SK-MEL-5 (cell line): ENCODE measurements at regions not wholly inside any gene's neighbourhood (a gene's known extent, or its start where the extent isn't known, plus 50 kb on each side); places are given as distances from the start of the nearest gene placed in this dataset.

ENCODE experiments used
- DNase-seq: peaks from one replicate; pipeline ENCODE4 v3.0.0-alpha.2; 2016; ENCODE audit warnings: low read depth, low spot score
- in situ Hi-C: cut with HindIII; loops from 2 replicates; pipeline ENCODE4 v1.10.0; 2016; ENCODE audit warnings: low sequenced_read_pairs, high pct_unique_total_duplicates, low pct_unique_long_range_greater_than_20kb

DNA sequence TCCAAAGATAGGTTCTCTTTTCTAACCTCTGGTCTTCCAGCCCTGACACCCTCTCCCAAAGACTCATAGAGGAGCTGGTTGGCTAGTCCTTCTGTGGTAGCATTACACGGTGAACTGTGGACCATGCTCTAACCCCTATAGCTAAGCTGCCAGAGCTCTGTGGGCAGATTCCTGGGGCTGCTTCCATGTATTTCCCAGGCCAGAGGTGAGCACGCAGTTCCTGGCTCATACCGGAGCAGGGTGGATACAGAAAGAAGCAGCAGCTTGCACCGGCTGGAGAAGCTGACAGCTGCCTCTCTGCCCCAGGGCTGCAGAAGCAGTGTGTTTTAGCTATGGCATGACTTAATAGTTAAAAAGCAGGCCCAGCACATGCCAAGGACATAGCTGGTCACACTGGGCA lies 84.1 kb upstream of the FOXP4 start:
- no peak for DNase-seq
- in situ Hi-C loops = no loop called here

DNA sequence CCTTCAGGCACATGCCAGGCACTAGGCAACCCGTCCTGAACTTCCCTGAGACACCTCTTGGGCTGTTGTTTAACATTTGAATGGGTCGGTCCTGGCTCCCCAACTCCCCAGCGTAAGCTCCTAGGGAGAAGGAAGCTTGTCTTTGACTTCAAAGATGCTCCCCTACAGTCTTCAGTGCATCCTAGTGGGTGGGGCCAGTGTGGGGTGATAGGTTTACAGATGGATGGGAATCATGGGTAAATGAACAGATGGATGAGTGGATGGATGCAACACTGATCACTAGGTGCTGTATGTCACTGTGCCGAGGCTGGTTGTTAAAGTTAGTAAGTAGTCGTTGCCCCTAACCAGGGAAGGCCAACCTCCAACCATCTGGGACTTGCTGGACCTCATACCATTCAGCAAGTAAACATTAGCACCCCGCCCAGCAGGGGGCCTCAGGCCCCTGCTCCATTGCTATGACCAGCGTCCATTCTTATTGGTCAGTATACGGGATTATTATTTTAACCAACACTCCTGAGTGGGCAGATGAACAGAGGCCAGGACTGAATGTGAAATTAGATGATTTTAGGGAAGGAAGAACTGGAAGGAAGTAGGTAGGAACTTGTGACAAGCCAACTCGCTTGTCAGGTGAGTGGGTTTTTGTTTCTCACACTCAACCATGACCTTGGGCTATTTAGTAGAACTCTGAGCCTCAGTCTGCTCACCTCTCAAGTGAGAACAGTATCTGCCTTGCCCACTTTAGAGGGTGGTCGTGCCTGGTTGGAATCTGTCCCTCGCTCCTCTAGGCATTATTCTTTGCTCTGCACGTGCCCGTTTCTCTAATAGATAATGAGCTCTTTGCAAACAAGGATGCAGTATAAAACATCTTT lies 82.9 kb upstream of the FOXP4 start:
- DNase-seq = peak; percentile 68
- in situ Hi-C loops = no loop called here

DNA sequence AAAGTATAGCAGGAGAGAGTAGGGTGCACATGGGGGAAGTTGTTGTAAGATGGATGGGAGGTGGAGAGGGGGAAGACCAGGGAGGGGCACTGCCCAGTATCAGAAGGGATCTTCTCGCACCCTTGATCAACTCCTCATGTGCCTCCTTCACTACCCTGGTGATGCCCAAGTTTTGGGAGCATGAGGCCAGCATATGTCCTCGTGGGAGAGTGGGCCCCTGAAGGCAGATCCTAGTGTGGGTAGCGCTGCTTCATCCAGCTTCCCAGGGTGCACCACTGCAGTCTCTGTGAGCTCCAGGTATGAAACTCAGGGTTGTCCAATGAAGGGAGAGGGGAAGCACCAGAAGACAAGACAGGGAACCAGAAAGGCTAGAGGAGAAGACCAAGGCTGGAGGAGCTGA lies 82.2 kb upstream of the FOXP4 start:
- in situ Hi-C loops = no loop called here
- DNase-seq = no peak

DNA sequence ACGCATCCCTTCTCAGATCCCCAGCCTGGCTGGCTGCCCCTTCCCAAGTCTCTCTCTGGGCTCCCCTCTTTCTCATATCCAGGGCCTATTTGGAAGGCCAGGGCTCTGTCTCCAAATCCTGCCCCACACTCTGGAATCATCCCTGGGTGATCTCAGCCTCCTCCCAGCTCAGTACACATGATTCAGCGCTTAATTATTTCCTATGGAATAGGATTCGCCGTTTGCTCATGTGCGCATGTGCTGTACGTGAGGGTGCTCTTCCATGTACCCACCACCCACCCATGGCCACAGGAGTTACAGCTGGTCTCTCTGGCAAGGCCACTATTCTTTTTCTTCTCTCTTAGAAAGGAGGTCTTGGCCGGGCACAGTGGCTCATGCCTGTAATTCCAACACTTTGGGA lies 81.7 kb upstream of the FOXP4 start:
- in situ Hi-C loops = no loop called here
- no peak for DNase-seq

DNA sequence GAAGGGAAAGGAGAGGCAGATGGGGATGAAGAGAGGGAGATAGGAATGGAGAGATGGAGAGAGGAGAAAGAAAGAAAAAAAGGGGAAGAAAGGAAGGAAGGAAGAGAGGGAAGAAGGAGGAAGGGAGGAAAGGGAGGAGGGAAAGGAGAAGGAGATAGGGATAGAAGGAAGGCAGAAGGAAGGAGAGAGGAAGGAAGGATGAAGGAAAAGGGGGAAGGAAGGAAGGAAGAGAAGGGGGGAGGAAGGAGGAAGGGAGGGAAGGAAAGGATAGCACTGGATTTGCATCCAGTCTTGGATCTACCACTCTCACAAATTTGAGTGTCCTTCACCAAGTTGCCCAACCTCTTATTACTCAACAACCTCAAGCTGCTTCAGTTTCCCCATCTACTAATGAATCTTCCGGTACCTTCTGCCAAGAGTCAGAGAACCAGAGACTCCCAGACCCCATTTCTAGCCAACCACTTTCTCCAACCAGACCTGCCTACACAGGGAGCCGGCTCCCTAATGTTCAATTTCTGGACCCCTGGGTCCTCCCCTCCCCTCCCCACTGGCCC lies 79.7 kb upstream of the FOXP4 start:
- DNase-seq = no peak
- in situ Hi-C loops = no loop called here

DNA sequence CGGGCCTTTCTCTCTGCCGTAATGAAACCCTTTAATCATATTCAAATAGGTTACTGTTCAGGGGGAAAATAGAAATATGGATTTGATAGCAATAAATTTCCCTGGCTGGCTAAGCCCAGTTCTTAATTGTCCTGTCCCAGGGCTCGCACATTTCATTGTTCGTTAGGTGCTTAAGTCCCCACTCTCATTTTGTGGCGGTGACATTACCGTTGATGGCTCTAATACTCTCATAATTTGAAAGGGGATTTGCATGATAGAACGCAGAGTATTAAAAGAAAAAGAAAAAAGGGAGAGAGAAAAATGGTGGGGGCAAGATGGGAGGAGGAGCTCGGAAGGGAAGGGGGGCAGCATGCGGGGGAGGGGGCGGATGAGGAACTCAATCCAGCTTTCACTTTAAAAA lies 79.1 kb upstream of the FOXP4 start:
- in situ Hi-C loops = no loop called here
- DNase-seq = no peak

DNA sequence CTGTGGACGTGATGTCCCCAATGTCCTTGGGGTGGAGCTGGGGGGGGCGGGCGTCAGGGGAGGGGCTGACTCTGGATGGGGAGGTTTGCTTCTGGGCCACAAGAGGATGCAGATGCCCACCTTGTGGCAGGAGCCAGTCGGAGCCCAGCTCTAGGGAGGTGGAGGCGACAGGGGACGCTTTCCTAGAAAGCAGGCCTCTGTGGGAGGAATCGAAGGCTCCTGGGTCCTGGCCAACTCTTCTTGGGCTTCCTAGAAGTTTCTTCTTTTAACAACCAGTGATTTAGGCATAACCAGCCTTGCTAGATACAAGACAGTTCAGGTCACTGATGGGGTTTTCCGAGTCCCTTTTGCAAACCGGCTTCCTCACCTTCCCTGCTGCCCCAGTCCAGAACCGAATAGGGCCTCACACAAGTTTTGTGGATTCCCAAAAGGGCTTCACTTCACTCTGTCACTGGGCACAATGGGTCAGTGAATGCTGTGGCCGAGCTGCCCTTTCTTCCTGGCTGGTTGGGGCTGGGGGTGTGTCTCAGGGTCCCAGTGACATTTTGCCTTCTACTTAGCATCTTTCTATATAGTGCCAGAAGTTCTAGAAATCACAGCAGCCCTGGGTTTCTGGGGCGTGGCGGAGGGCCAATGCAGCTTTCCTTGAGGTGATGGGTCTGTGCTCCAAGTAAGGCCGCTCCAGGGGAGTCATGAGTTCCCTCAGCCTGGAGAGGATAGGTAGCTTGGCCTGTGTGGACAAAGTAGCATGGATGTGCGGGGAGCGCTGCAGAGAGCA lies 78.4 kb upstream of the FOXP4 start:
- DNase-seq = no peak
- in situ Hi-C loops = no loop called here

DNA sequence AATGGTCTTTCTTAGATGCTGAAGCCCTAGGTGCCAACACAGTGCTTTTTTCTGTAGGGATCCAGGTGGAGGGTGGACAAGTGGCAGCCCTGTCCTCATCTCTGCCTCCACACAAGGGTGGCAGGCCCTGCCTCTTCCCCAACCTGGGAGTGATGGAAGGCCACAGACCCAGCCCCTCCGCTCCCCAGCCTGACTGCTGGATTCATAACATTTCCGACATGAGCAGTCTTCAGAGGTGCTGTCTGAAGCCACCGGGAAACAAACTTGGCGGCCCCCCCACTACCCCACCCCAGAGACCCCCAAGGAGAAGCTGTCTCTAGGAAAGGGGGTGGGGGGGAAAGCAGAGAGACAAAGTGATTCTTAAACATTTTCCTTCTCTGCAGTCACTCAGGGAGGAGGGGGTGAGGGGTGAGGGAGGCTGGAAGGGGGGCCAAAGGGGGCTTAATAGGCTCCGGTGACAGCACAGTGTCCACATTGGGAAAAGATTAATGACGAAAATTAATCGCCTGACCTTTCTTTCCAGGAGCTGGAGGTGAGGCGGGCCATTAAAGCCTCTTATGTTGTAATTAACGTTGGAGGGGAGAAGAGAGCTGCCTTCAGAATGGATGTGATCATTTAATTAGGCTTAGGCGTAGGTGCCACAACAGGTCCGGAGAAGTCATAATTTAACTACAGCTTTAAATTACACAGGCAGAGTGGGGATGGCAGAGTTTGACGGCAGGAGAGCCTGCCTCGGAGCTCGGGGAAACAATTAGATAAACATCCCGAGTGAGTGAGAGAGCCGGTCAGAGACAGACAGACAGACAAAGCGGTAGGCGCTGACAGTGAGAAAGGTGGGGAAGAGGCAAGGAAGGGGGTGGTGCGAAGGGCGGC lies 76.8 kb upstream of the FOXP4 start:
- DNase-seq = no peak
- in situ Hi-C loops = no loop called here

DNA sequence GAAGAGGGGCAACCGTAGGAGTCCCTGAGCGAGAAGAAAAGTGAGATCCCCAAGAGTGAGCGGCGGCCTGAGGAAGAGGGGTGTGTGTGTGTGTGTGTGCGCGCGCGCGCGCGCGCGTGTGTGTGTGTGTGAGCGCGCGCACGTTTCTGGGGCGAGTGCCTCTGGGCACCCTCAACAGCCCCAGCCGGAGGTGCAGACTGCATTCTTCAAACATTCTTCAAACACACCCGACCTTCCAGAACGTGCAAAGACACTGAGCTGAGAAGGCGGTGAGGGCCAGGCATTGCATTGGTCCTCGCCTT lies 76.2 kb upstream of the FOXP4 start:
- DNase-seq = no peak
- in situ Hi-C loops = no loop called here

DNA sequence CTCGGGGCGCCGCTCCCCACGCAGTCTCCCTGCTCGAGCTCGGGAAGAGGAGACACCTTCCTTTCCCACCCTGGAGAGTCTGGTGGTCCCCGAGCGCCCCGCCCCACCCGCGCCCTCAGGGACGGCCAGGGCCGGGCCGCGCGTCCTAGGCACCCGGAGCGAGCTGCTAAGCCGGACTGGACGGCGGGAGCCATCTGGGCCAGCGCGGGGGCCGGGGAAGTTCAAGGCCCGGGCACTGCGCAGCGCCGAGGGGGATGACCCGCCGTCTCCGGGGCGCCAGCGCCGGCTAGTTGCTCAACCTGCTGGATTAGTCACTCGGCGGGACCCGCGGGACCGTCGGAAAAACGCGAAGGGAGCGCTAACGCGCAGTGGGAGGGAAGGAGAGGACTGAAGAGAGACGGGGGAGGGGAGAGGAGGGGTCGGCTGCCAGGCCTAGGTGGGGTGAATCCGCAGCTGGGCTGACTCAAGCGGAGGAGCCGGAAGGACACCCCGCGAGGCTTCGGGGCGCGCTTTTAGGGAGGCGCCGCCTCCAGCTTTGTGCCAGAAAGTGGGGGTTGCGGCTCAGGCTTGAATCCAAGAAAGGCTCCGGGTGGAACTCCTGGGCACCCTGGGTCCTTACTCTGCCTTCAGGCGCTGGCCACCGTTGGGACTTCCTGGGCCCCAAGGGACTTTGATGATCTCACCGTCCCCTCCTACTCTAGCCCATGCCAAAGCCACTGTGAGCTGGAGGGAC lies 75.7 kb upstream of the FOXP4 start:
- in situ Hi-C loops = no loop called here
- no peak for DNase-seq

DNA sequence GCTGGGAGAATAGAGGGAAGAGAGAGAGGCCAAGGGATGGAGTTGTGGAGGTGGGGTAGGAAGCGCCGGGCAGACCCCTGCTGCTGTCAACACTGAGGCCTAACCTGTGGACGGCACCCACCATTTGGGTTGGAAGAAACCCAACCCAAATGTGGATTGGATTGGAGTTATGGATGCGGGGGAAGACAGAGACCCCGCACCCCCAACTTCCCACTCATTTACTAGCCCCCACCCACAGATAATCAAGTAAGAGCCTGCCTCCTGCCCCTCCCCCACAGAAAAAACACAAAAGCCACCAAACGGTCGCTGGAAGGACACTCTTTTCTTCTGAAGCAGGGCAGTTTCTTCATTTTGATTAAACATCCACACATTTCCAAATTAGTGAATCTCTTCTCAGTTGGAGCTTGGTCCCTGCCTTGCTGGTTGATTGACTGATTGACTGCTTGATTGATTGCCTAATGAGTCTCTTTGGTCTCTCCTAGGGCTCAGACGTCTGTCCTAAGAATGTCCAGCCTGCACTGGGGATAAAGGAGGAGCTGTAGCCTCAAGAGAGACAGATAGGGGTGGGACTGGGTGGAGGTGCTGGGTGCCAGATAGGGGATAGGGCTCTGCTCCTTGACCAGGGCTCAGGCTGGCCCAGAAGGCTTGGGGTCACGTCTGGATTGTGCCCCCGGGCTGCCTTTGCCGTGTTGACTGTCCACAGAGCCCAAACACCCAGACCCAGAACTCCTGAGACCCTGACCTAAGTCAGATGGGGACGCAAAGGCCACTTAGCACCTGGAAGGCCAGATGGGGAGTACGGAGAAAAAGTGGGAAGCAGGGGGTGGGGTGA lies 74.9 kb upstream of the FOXP4 start:
- in situ Hi-C loops = no loop called here
- DNase-seq = no peak

DNA sequence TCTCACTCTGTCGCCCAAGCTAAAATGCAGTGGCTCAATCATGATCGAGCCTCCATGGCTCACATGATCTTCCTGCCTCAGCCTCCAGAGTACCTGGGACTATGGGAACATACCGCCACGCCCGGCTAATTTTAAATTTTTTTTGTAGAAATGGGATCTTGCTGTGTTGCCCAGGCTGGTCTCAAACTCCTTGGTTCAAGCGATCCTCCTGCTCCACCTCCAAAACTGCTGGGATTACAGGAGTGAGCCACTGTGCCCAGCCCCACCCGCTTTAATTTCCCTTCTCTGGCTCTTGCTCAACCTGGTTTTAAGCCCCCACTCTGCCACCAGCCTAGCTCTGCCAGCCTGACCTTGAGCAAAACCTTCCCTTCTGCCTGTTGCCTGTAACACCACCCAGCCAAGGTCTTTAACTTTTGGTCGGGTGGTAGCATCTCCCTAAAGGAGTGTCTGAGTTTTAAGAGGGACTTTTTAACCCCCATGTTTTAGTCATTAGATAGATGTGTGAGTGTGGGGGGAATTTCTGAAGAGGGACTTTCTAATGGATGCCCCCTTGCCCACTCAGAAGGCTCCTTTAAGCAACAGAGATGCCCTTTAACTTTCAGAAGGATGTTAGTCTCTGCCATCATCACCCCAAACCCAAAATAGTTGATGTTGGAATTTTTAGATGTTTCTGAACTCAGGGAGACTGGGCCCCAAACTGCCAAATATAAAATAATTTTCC lies 71.8 kb upstream of the FOXP4 start:
- in situ Hi-C loops = no loop called here
- no peak for DNase-seq

DNA sequence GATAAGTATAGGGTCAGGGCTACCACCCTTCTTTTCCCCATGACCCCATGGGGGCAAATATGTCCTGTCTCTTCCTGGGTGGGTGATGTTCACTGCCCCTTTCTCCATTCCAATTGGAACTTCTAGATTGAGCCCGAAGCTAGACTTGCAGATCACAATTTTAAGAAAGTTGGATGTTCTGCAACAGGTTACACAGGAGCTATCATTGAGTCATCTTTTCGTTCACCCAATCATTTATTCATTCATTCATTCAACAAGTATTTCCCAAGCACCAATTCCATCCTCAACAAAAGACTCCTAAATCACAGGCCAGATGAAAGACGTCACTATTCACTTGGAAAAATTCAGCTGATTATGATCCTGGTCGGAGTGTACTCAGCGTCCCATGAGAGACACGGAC lies 71.0 kb upstream of the FOXP4 start:
- in situ Hi-C loops = no loop called here
- no peak for DNase-seq

DNA sequence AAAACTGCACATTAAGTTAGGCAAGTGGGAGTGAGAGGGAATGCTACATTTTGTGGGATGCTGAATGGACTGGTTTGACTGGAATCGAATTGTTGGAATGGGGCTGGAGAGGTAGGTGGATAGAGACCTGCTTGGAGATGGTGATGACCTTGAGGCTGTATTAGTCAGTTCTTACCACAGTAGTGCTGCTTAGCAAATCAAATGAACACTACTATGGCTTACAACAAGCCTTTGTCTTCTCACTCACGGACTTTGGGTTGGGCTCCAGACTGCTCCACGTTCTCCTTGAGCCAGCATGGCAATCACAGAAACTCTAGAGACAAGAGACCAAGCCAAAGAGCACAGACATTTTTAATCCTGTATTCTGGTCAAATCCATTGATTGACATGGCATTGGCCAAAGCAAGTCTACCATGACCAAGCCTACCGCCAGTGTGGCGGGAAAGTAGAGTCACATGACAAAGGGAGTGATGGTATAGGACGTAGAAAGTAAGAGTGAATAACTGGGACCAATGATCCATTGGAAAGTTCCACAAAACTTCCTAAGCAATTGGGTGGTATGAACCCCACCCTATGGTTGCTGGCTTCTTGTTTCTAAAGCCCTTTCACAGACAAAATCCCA lies 70.3 kb upstream of the FOXP4 start:
- no peak for DNase-seq
- in situ Hi-C loops = no loop called here

DNA sequence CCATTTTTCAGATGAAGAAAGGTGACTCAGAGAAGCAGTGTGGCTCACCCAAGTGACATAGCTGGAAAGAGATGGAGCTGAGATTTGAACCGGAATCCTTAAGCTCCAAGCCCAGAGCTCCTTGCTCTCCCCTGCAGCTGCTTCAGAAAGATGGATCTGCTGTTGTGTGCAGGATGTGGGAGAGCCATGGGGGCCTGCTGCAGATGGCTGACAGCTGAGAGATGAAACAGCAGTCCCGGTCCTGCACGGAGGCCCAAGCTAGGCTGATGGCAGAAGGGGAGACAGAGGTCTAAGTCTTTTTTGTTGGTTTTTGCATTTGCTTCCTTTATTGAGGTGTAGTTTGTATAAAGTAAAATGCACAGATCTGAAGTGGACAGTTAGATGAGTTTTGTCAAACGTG lies 69.8 kb upstream of the FOXP4 start:
- DNase-seq = no peak
- in situ Hi-C loops = no loop called here

DNA sequence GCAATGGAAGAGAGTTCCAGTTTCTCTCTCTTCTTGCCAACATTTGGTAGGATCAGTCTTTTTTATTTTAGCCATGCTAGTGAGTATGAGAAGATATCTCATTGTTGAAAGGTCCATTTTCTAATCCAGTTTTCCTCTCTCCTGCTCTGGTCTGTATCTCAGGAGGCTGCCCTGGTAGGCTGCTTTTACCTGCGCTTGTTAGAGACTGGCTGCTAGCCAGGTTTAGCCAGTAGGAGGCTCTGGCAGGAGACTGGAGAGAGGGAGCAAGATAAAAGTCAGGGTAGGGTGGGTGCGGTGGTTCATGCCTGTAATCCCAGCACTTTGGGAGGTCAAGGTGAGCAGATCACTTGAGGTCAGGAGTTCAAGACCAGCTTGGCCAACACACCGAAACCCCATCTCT lies 68.6 kb upstream of the FOXP4 start:
- in situ Hi-C loops = no loop called here

More for the DNA sequence above, 68.6 kb upstream of the FOXP4 start:
- DNase-seq = peak; percentile 19
